H9 (cell line): ENCODE measurements at regions not wholly inside any gene's neighbourhood (a gene's known extent, or its start where the extent isn't known, plus 50 kb on each side); places are given as distances from the start of the nearest gene placed in this dataset.

ENCODE experiments used
- DNase-seq: peaks from one replicate; pipeline ENCODE4 v3.0.0-alpha.2; 2017
- H2AFZ ChIP-seq: one replicate; pipeline ENCODE4 v1.6.1; 2013; ENCODE audit warnings: mild to moderate bottlenecking, low read length, control low read depth, moderate library complexity
- H2AK5ac ChIP-seq: 2 replicates; pipeline ENCODE4 v1.6.1; 2013; ENCODE audit warnings: low read length, control low read depth, mixed read lengths; ENCODE audit not compliant: insufficient read length
- H2BK120ac ChIP-seq: one replicate; pipeline ENCODE4 v1.6.1; 2013; ENCODE audit warnings: low read depth, mild to moderate bottlenecking, low read length, control low read depth, inconsistent platforms; ENCODE audit not compliant: poor library complexity, severe bottlenecking
- H2BK12ac ChIP-seq: 2 replicates; pipeline ENCODE4 v1.6.1; 2013; ENCODE audit warnings: low read length, control low read depth, mixed read lengths, low read depth; ENCODE audit not compliant: insufficient read length
- H2BK15ac ChIP-seq: 2 replicates; pipeline ENCODE4 v1.6.1; 2013; ENCODE audit warnings: low read depth, low read length, control low read depth
- H2BK20ac ChIP-seq: one replicate; pipeline ENCODE4 v1.6.1; 2013; ENCODE audit warnings: low read depth, mild to moderate bottlenecking, low read length, control low read depth, inconsistent platforms; ENCODE audit not compliant: poor library complexity, severe bottlenecking
- H2BK5ac ChIP-seq: 2 replicates; pipeline ENCODE4 v1.6.1; 2013; ENCODE audit warnings: low read length, control low read depth, mixed read lengths; ENCODE audit not compliant: insufficient read length
- H3K14ac ChIP-seq: 2 replicates; pipeline ENCODE4 v1.6.1; 2013; ENCODE audit warnings: low read length, control low read depth; ENCODE audit not compliant: insufficient read depth
- H3K18ac ChIP-seq: 2 replicates; pipeline ENCODE4 v1.6.1; 2013; ENCODE audit warnings: low read depth, mild to moderate bottlenecking, mixed read lengths, low read length, control low read depth; ENCODE audit not compliant: insufficient read length
- H3K23ac ChIP-seq: 2 replicates; pipeline ENCODE4 v1.6.1; 2013; ENCODE audit warnings: low read length, control low read depth, mixed read lengths, low read depth; ENCODE audit not compliant: insufficient read length
- H3K23me2 ChIP-seq: 2 replicates; pipeline ENCODE4 v1.6.1; 2013; ENCODE audit warnings: low read depth, mild to moderate bottlenecking, mixed read lengths, low read length, control low read depth; ENCODE audit not compliant: insufficient read length, poor library complexity, severe bottlenecking
- H3K27ac ChIP-seq: 2 replicates; pipeline ENCODE4 v1.5.1; 2013; ENCODE audit warnings: low read length, control low read depth, mixed read lengths, low read depth; ENCODE audit not compliant: insufficient read length
- H3K27me3 ChIP-seq: 2 replicates; pipeline ENCODE4 v1.6.1; 2013; ENCODE audit warnings: low read length, control low read depth, inconsistent platforms; ENCODE audit not compliant: insufficient read depth
- H3K4ac ChIP-seq: 2 replicates; pipeline ENCODE4 v1.6.1; 2013; ENCODE audit warnings: low read depth, mild to moderate bottlenecking, control low read depth, inconsistent platforms, low read length, moderate library complexity
- H3K4me1 ChIP-seq: 2 replicates; pipeline ENCODE4 v1.6.1; 2013; ENCODE audit warnings: low read length, control low read depth, inconsistent platforms; ENCODE audit not compliant: insufficient read depth
- H3K4me2 ChIP-seq: 2 replicates; pipeline ENCODE4 v1.6.1; 2013; ENCODE audit warnings: low read length, control low read depth, mixed read lengths; ENCODE audit not compliant: insufficient read length, insufficient read depth
- H3K56ac ChIP-seq: 2 replicates; pipeline ENCODE4 v1.6.1; 2013; ENCODE audit warnings: low read depth, mild to moderate bottlenecking, mixed read lengths, low read length, control low read depth; ENCODE audit not compliant: insufficient read length
- H3K79me1 ChIP-seq: 2 replicates; pipeline ENCODE4 v1.6.1; 2013; ENCODE audit warnings: low read depth, mild to moderate bottlenecking, moderate library complexity, low read length, control low read depth, inconsistent platforms; ENCODE audit not compliant: insufficient read depth, poor library complexity, severe bottlenecking
- H3K79me2 ChIP-seq: 2 replicates; pipeline ENCODE4 v1.6.1; 2013; ENCODE audit warnings: low read length, control low read depth, inconsistent platforms; ENCODE audit not compliant: insufficient read depth
- H3K9ac ChIP-seq: 2 replicates; pipeline ENCODE4 v1.6.1; 2013; ENCODE audit warnings: low read length, control low read depth, mixed read lengths; ENCODE audit not compliant: insufficient read length; ENCODE audit errors: extremely low read depth
- H3K9me3 ChIP-seq: one replicate; pipeline ENCODE4 v1.6.1; 2013; ENCODE audit warnings: low read depth, low read length, inconsistent platforms; ENCODE audit not compliant: control insufficient read depth
- H3T11ph ChIP-seq: one replicate; pipeline ENCODE4 v1.6.1; 2013; ENCODE audit warnings: mild to moderate bottlenecking, low read length, control low read depth, inconsistent platforms
- H4K20me1 ChIP-seq: one replicate; pipeline ENCODE4 v1.6.1; 2013; ENCODE audit not compliant: control insufficient read depth, insufficient read length, insufficient read depth
- H4K5ac ChIP-seq: 2 replicates; pipeline ENCODE4 v1.6.1; 2013; ENCODE audit warnings: low read depth, mild to moderate bottlenecking, mixed read lengths, low read length, control low read depth; ENCODE audit not compliant: insufficient read length
- H4K8ac ChIP-seq: replicated peaks from 2 replicates; pipeline ENCODE4 v1.6.1; 2013; ENCODE audit warnings: low read length, control low read depth, mixed read lengths, low read depth; ENCODE audit not compliant: insufficient read length
- H4K91ac ChIP-seq: 2 replicates; pipeline ENCODE4 v1.6.1; 2013; ENCODE audit warnings: low read depth, mild to moderate bottlenecking, moderate library complexity, mixed read lengths, low read length, control low read depth; ENCODE audit not compliant: insufficient read length
- H3K27ac Mint-ChIP-seq, 3 experiments: 2 replicates in 2 of 3; 3 replicates in 1 of 3; pipeline ENCODE4 v1.8.0; 2020 to 2021; ENCODE audit warnings: mixed read lengths in 3 of 3, mild to moderate bottlenecking in 1 of 3, moderate library complexity in 1 of 3
- H3K27me3 Mint-ChIP-seq: 2 replicates; pipeline ENCODE4 v1.8.0; 2021; ENCODE audit warnings: low read depth, mild to moderate bottlenecking, moderate library complexity, mixed read lengths
- H3K36me3 Mint-ChIP-seq, 3 experiments: 2 replicates in 2 of 3; 3 replicates in 1 of 3; pipeline ENCODE4 v1.8.0; 2020 to 2021; ENCODE audit warnings: low read depth in 3 of 3, mixed read lengths in 3 of 3; ENCODE audit not compliant: insufficient read depth in 1 of 3
- H3K4me1 Mint-ChIP-seq, 2 experiments: 2 replicates each; pipeline ENCODE4 v1.8.0; 2020; ENCODE audit warnings: mixed read lengths in 2 of 2
- H3K4me3 Mint-ChIP-seq, 2 experiments: 2 replicates in 1 of 2; 3 replicates in 1 of 2; pipeline ENCODE4 v1.8.0; 2020 to 2021; ENCODE audit warnings: mild to moderate bottlenecking in 2 of 2, mixed read lengths in 2 of 2, moderate library complexity in 1 of 2
- H3K9me3 Mint-ChIP-seq, 2 experiments: 2 replicates in 1 of 2; 3 replicates in 1 of 2; pipeline ENCODE4 v1.8.0; 2020; ENCODE audit warnings: mild to moderate bottlenecking in 2 of 2, mixed read lengths in 2 of 2, moderate library complexity in 1 of 2
- CTCF ChIP-seq: fragments of 200-600 bp; sonication (generic); conservative IDR thresholded peaks from 3 replicates; pipeline ENCODE4 v1.8.0; 2021; ENCODE audit warnings: antibody characterized with exemption, mild to moderate bottlenecking
- WGBS: extraction: QIAGEN DNeasy Blood & Tissue Kit; methylation state at CpG from one replicate; pipeline ENCODE4 v1.1.7; 2013; ENCODE audit warnings: missing lambda C conversion rate, low lambda C conversion rate, mixed read lengths; ENCODE audit not compliant: insufficient read length; ENCODE audit errors: extremely low coverage; 5-methylcytosine and 5-hydroxymethylcytosine counted together

- H3K36me3 Mint-ChIP-seq = peaks cover 0 to 13% (median 0%) of the 10 kb centered on the region in 3 experiments; a peak in 3 of 7 replicates
- no CpG with 5 or more reads among the region's 2 CpGs for WGBS
Observed at GRCh38 chr3:34178415-34178814, 380.0 kb downstream of the PDCD6IP start.

More at GRCh38 chr3:34178415-34178814, 380.0 kb downstream of the PDCD6IP start:
- H3K4me3 Mint-ChIP-seq = no peak overlapping the region
- TF ChIP-seq CTCF = no peak
- Histone ChIP-seq H3K27ac (no peak overlapping the region), H2AK5ac (no peak overlapping the region), H3K18ac (no peak overlapping the region), H4K91ac (no peak overlapping the region), H2BK15ac (no peak overlapping the region), H3K79me1 (no peaks in the 10 kb centered on the region), H3K79me2 (no peaks in the 10 kb centered on the region), H3K9ac (no peak overlapping the region), H3K9me3 (no peaks in the 10 kb centered on the region), H2BK5ac (no peak overlapping the region), H3T11ph (no peak overlapping the region), H4K8ac (no peak overlapping the region), H3K56ac (no peak overlapping the region), H2BK20ac (no peak overlapping the region), H2BK120ac (no peak overlapping the region), H3K23me2 (no peaks in the 10 kb centered on the region), H3K4ac (no peak overlapping the region), H2BK12ac (no peak overlapping the region), H3K14ac (no peak overlapping the region), H4K5ac (no peak overlapping the region), H2AFZ (no peak overlapping the region), H3K23ac (no peak overlapping the region), H3K4me2 (no peak overlapping the region), H4K20me1 (no peaks in the 10 kb centered on the region), H3K4me1 (peaks cover 10% of the 10 kb centered on the region; the same call in 1 of the 2 replicates), H3K27me3 (no peaks in the 10 kb centered on the region)
- DNase-seq = no peak
- H3K27me3 Mint-ChIP-seq = no peaks in the 10 kb centered on the region
- H3K27ac Mint-ChIP-seq = no peak overlapping the region
- H3K9me3 Mint-ChIP-seq = peaks cover 0 to 4% of the 10 kb centered on the region in 2 experiments; a peak in 2 of 5 replicates
- H3K4me1 Mint-ChIP-seq = peaks cover 26 to 27% of the 10 kb centered on the region in 2 experiments
